Spleen (tissue), 11 donors: ENCODE measurements at regions not wholly inside any gene's neighbourhood (a gene's known extent, or its start where the extent isn't known, plus 50 kb on each side); places are given as distances from the start of the nearest gene placed in this dataset.

Source experiments
- DNase-seq: peaks from one replicate; pipeline ENCODE4 v3.0.0-alpha.2; 2020
- H3K27ac ChIP-seq, 8 donors: fragments of 200-600 bp; sonication (generic) in 7 of 8; 1 replicate in 4 of 8; 2 replicates in 4 of 8; pipeline versions ENCODE4 v1.5.0 to v1.8.0; 2016 to 2021; ENCODE audit warnings: inconsistent platforms in 4 of 8, mild to moderate bottlenecking in 4 of 8, moderate library complexity in 1 of 8
- H3K27me3 ChIP-seq, 7 donors: fragments of 200-600 bp; sonication (generic) in 6 of 7; replicated peaks in 1 of 7; 1 replicate in 4 of 7; 2 replicates in 3 of 7; pipeline versions ENCODE4 v1.5.0 to v1.8.0; 2016 to 2021; ENCODE audit warnings: inconsistent platforms in 3 of 7, mild to moderate bottlenecking in 1 of 7
- H3K36me3 ChIP-seq, 6 donors: fragments of 200-600 bp; sonication (generic) in 5 of 6; 1 replicate in 4 of 6; 2 replicates in 2 of 6; pipeline versions ENCODE4 v1.5.0 to v1.8.0; 2016 to 2021; ENCODE audit warnings: inconsistent platforms in 2 of 6
- H3K4me1 ChIP-seq, 6 donors: fragments of 200-600 bp; sonication (generic) in 5 of 6; 1 replicate in 3 of 6; 2 replicates in 3 of 6; pipeline versions ENCODE4 v1.5.0 to v1.8.0; 2016 to 2021; ENCODE audit warnings: inconsistent platforms in 3 of 6
- H3K4me3 ChIP-seq, 8 donors: fragments of 200-600 bp; sonication (generic) in 7 of 8; 1 replicate in 4 of 8; 2 replicates in 4 of 8; pipeline versions ENCODE4 v1.5.0 to v1.8.0; 2016 to 2021; ENCODE audit warnings: inconsistent platforms in 4 of 8, mild to moderate bottlenecking in 4 of 8, moderate library complexity in 2 of 8
- H3K9me3 ChIP-seq, 8 donors: fragments of 200-600 bp; sonication (generic) in 7 of 8; 1 replicate in 4 of 8; 2 replicates in 4 of 8; pipeline versions ENCODE4 v1.5.0 to v1.8.0; 2016 to 2021; ENCODE audit warnings: inconsistent platforms in 4 of 8
- CTCF ChIP-seq, 11 experiments: fragments of 200-600 bp in 7 of 11; fragments of 450-650 bp in 4 of 11; sonication (generic) in 4 of 11; IDR thresholded peaks in 8 of 11; conservative IDR thresholded peaks in 3 of 11; 1 replicate in 7 of 11; 2 replicates in 4 of 11; pipeline versions ENCODE4 v1.4.0 to v1.8.0; 2016 to 2021; ENCODE audit warnings: antibody characterized with exemption in 11 of 11, inconsistent platforms in 4 of 11, mild to moderate bottlenecking in 1 of 11
- POLR2A ChIP-seq, 3 donors: fragments of 450-650 bp; IDR thresholded peaks; one replicate each; pipeline ENCODE4 v1.5.1; 2017; ENCODE audit warnings: antibody characterized with exemption in 3 of 3, mild to moderate bottlenecking in 1 of 3
- POLR2AphosphoS5 ChIP-seq, 3 donors: sonication (generic); formaldehyde crosslinking; IDR thresholded peaks; one replicate each; pipeline ENCODE4 v1.5.1; 2017; ENCODE audit warnings: antibody characterized with exemption in 3 of 3
- WGBS, 5 donors: extraction: QIAGEN DNeasy Blood & Tissue Kit in 3 of 5; methylation state at CpG; one replicate each; pipeline versions ENCODE4 v1.1.5 to v1.1.7; 2013 to 2018; 5-methylcytosine and 5-hydroxymethylcytosine counted together
- intact Hi-C: fragments of 100-400 bp; cut with DNase I; formaldehyde crosslinking; loops from one replicate; pipeline ENCODE4 v1.15.0; 2023; ENCODE audit warnings: low total_unique reads
- donor health status: healthy with polysubstance abuse.
- donor health status: DM: no; HTN: no; CAD: no; lungs with moderate emphysema.
- donor health status: DM: no; HTN: no; CAD: no.
- donor health status: Bipolar disorder and iron deficiency.
- donor health status: healthy.
- donor health status: DM: no; HTN: no; CAD: no.
- donor health status: DM: yes; HTN: yes; CAD: no.

- H3K27ac ChIP-seq = no peak overlapping the region
- H3K27me3 ChIP-seq = no peaks in the 10 kb centered on the region
- no peaks in the 10 kb centered on the region for H3K36me3 ChIP-seq
- TF ChIP-seq CTCF (IDR thresholded peaks at IDR 0.05 in 8 of 11, conservative IDR thresholded peaks at IDR 0.05 in 3 of 11) = no peak
- TF ChIP-seq POLR2A (IDR thresholded peaks at IDR 0.05) = no peak
- TF ChIP-seq POLR2AphosphoS5 (IDR thresholded peaks at IDR 0.05) = no peak
- no peak for DNase-seq
- WGBS, 5 donors = 70 to 86% (median 81%) methylated on average over 1 of the region's 1 CpG
- no peaks in the 10 kb centered on the region for H3K9me3 ChIP-seq
- intact Hi-C loops = no loop called here
- no peak overlapping the region for H3K4me3 ChIP-seq
- H3K4me1 ChIP-seq = no peaks in the 10 kb centered on the region
These were observed 272.9 kb upstream of the RIOK2 start for GRCh38 chr5:97455996-97456395.

- 71 to 79% (median 78%) methylated on average over 5 of the region's 5 CpGs for WGBS, 5 donors
These were observed 275.8 kb upstream of the RIOK2 start for GRCh38 chr5:97458851-97459250.

GRCh38 chr5:97471951-97472350 lies 288.9 kb upstream of the RIOK2 start:
- Histone ChIP-seq H3K4me1 (no peaks in the 10 kb centered on the region), H3K9me3 (peaks cover 0 to 51% (median 26%) of the 10 kb centered on the region in 8 donors), H3K4me3 (no peak overlapping the region), H3K27me3 (no peaks in the 10 kb centered on the region), H3K27ac (no peak overlapping the region), H3K36me3 (no peaks in the 10 kb centered on the region)
- TF ChIP-seq POLR2A (IDR thresholded peaks at IDR 0.05) (no peak), CTCF (IDR thresholded peaks at IDR 0.05 in 8 of 11, conservative IDR thresholded peaks at IDR 0.05 in 3 of 11) (no peak), POLR2AphosphoS5 (IDR thresholded peaks at IDR 0.05) (no peak)
- 77 to 93% (median 90%) methylated on average over 6 to 10 of the region's 10 CpGs for WGBS, 5 donors
- intact Hi-C loops = no loop called here
- DNase-seq = no peak

More at GRCh38 chr5:97458851-97459250, 275.8 kb upstream of the RIOK2 start:
- Histone ChIP-seq H3K36me3 (no peaks in the 10 kb centered on the region), H3K27me3 (no peaks in the 10 kb centered on the region), H3K4me3 (no peak overlapping the region), H3K4me1 (no peaks in the 10 kb centered on the region), H3K27ac (no peak overlapping the region), H3K9me3 (no peaks in the 10 kb centered on the region)
- TF ChIP-seq CTCF (IDR thresholded peaks at IDR 0.05 in 8 of 11, conservative IDR thresholded peaks at IDR 0.05 in 3 of 11) (no peak), POLR2A (IDR thresholded peaks at IDR 0.05) (no peak), POLR2AphosphoS5 (IDR thresholded peaks at IDR 0.05) (no peak)
- intact Hi-C loops = no loop called here
- no peak for DNase-seq

- Histone ChIP-seq H3K27ac (no peak overlapping the region), H3K4me3 (no peak overlapping the region), H3K27me3 (no peaks in the 10 kb centered on the region), H3K9me3 (peaks cover 0 to 13% (median 3%) of the 10 kb centered on the region in 8 donors), H3K36me3 (no peaks in the 10 kb centered on the region), H3K4me1 (no peaks in the 10 kb centered on the region)
- no peak for DNase-seq
- 89 to 96% (median 91%) methylated on average over 3 of the region's 3 CpGs for WGBS, 5 donors
- no peak for TF ChIP-seq CTCF (IDR thresholded peaks at IDR 0.05 in 8 of 11, conservative IDR thresholded peaks at IDR 0.05 in 3 of 11)
- TF ChIP-seq POLR2AphosphoS5 (IDR thresholded peaks at IDR 0.05) = no peak
- no peak for TF ChIP-seq POLR2A (IDR thresholded peaks at IDR 0.05)
- intact Hi-C loops = no loop called here
These were observed 292.8 kb upstream of the RIOK2 start for GRCh38 chr5:97475847-97476246.
